MG63 (cell line): ENCODE measurements at regions not wholly inside any gene's neighbourhood (a gene's known extent, or its start where the extent isn't known, plus 50 kb on each side); places are given as distances from the start of the nearest gene placed in this dataset.
A peak's percentile ranks its signal among the peaks of the same experiment; 100 is the strongest.

Experiments
- DNase-seq: peaks from one replicate; pipeline ENCODE4 v3.0.0-alpha.2; 2020
- H3K27me3 ChIP-seq: fragments of 250-450 bp; sonication (Bioruptor Pico); 2 replicates; pipeline ENCODE4 v1.5.1; 2020; ENCODE audit warnings: mild to moderate bottlenecking, moderate library complexity
- H3K36me3 ChIP-seq: fragments of 250-450 bp; sonication (Bioruptor Pico); 2 replicates; pipeline ENCODE4 v1.5.1; 2020; ENCODE audit warnings: mild to moderate bottlenecking, moderate library complexity
- H3K4me3 ChIP-seq: fragments of 250-450 bp; sonication (Bioruptor Pico); 2 replicates; pipeline ENCODE4 v1.5.1; 2020; ENCODE audit warnings: mild to moderate bottlenecking, moderate library complexity
- H3K9me3 ChIP-seq: fragments of 250-450 bp; sonication (Bioruptor Pico); 2 replicates; pipeline ENCODE4 v1.5.1; 2020; ENCODE audit warnings: mild to moderate bottlenecking, moderate library complexity

- Histone ChIP-seq H3K4me3 (no peak overlapping the region), H3K27me3 (no peaks in the 10 kb centered on the region), H3K9me3 (peaks cover 41% of the 10 kb centered on the region), H3K36me3 (no peaks in the 10 kb centered on the region)
- DNase-seq, result peak; percentile 14
Measured at GRCh38 chr5:9869616-9870288, 239.6 kb upstream of the TAS2R1 start.

- H3K4me3 ChIP-seq, result no peak overlapping the region
- no peak for DNase-seq
- H3K27me3 ChIP-seq, result no peaks in the 10 kb centered on the region
- H3K9me3 ChIP-seq, result peaks cover 42% of the 10 kb centered on the region
- no peaks in the 10 kb centered on the region for H3K36me3 ChIP-seq
Measured at GRCh38 chr5:9865574-9865973, 235.4 kb upstream of the TAS2R1 start.

- H3K27me3 ChIP-seq, result no peaks in the 10 kb centered on the region
- no peak overlapping the region for H3K4me3 ChIP-seq
Measured at GRCh38 chr5:9864791-9865190, 234.6 kb upstream of the TAS2R1 start.

GRCh38 chr5:9863486-9863885 is 233.3 kb upstream of the TAS2R1 start:
- Histone ChIP-seq H3K36me3 (no peaks in the 10 kb centered on the region), H3K9me3 (peaks cover 39% of the 10 kb centered on the region), H3K27me3 (no peaks in the 10 kb centered on the region), H3K4me3 (no peak overlapping the region)
- no peak for DNase-seq

More at GRCh38 chr5:9864791-9865190, 234.6 kb upstream of the TAS2R1 start:
- Histone ChIP-seq H3K36me3 (no peaks in the 10 kb centered on the region), H3K9me3 (peaks cover 40% of the 10 kb centered on the region)
- no peak for DNase-seq

GRCh38 chr5:9861666-9862256 is 231.6 kb upstream of the TAS2R1 start:
- no peak for DNase-seq
- no peaks in the 10 kb centered on the region for H3K27me3 ChIP-seq
- peaks cover 22% of the 10 kb centered on the region for H3K9me3 ChIP-seq
- no peak overlapping the region for H3K4me3 ChIP-seq
- H3K36me3 ChIP-seq, result no peaks in the 10 kb centered on the region

GRCh38 chr5:9859808-9860207 is 229.7 kb upstream of the TAS2R1 start:
- no peak for DNase-seq
- peaks cover 6% of the 10 kb centered on the region for H3K9me3 ChIP-seq
- no peaks in the 10 kb centered on the region for H3K36me3 ChIP-seq
- no peak overlapping the region for H3K4me3 ChIP-seq
- no peaks in the 10 kb centered on the region for H3K27me3 ChIP-seq

- no peak for DNase-seq
- peaks cover 1% of the 10 kb centered on the region; the same call in 1 of the 2 replicates for H3K9me3 ChIP-seq
- H3K36me3 ChIP-seq, result no peaks in the 10 kb centered on the region
- H3K27me3 ChIP-seq, result no peaks in the 10 kb centered on the region
- no peak overlapping the region for H3K4me3 ChIP-seq
Measured at GRCh38 chr5:9858043-9858442, 227.9 kb upstream of the TAS2R1 start.

GRCh38 chr5:9853309-9853708 is 223.2 kb upstream of the TAS2R1 start:
- no peak overlapping the region for H3K4me3 ChIP-seq
- no peaks in the 10 kb centered on the region for H3K36me3 ChIP-seq
- H3K9me3 ChIP-seq, result peaks cover 3% of the 10 kb centered on the region
- no peak for DNase-seq
- H3K27me3 ChIP-seq, result no peaks in the 10 kb centered on the region

GRCh38 chr5:9852671-9853070 is 222.5 kb upstream of the TAS2R1 start:
- Histone ChIP-seq H3K9me3 (peaks cover 7% of the 10 kb centered on the region), H3K4me3 (no peak overlapping the region), H3K36me3 (no peaks in the 10 kb centered on the region), H3K27me3 (no peaks in the 10 kb centered on the region)
- no peak for DNase-seq

GRCh38 chr5:9851458-9851857 is 221.3 kb upstream of the TAS2R1 start:
- H3K4me3 ChIP-seq, result no peak overlapping the region
- H3K36me3 ChIP-seq, result no peaks in the 10 kb centered on the region
- DNase-seq, result peak; percentile 97
- no peaks in the 10 kb centered on the region for H3K27me3 ChIP-seq
- peaks cover 6% of the 10 kb centered on the region for H3K9me3 ChIP-seq

GRCh38 chr5:9850456-9850855 is 220.3 kb upstream of the TAS2R1 start:
- Histone ChIP-seq H3K9me3 (peaks cover 6% of the 10 kb centered on the region), H3K36me3 (no peaks in the 10 kb centered on the region), H3K4me3 (no peak overlapping the region), H3K27me3 (no peaks in the 10 kb centered on the region)
- no peak for DNase-seq

- Histone ChIP-seq H3K9me3 (peaks cover 11% of the 10 kb centered on the region), H3K36me3 (no peaks in the 10 kb centered on the region), H3K27me3 (no peaks in the 10 kb centered on the region), H3K4me3 (no peak overlapping the region)
- no peak for DNase-seq
Measured at GRCh38 chr5:9847631-9848030, 217.5 kb upstream of the TAS2R1 start.

GRCh38 chr5:9845185-9845584 is 215.0 kb upstream of the TAS2R1 start:
- Histone ChIP-seq H3K4me3 (no peak overlapping the region), H3K36me3 (no peaks in the 10 kb centered on the region), H3K9me3 (peaks cover 23% of the 10 kb centered on the region), H3K27me3 (no peaks in the 10 kb centered on the region)
- DNase-seq, result no peak

- Histone ChIP-seq H3K36me3 (no peaks in the 10 kb centered on the region), H3K9me3 (peaks cover 22% of the 10 kb centered on the region)
Measured at GRCh38 chr5:9841516-9842170, 211.5 kb upstream of the TAS2R1 start.

GRCh38 chr5:9838916-9839315 is 208.8 kb upstream of the TAS2R1 start:
- no peaks in the 10 kb centered on the region for H3K36me3 ChIP-seq
- H3K9me3 ChIP-seq, result peaks cover 18% of the 10 kb centered on the region
- no peaks in the 10 kb centered on the region for H3K27me3 ChIP-seq
- no peak for DNase-seq
- no peak overlapping the region for H3K4me3 ChIP-seq

More at GRCh38 chr5:9841516-9842170, 211.5 kb upstream of the TAS2R1 start:
- Histone ChIP-seq H3K27me3 (no peaks in the 10 kb centered on the region), H3K4me3 (no peak overlapping the region)
- DNase-seq, result no peak

GRCh38 chr5:9834871-9835770 is 205.0 kb upstream of the TAS2R1 start:
- no peaks in the 10 kb centered on the region for H3K27me3 ChIP-seq
- no peak for DNase-seq
- H3K9me3 ChIP-seq, result peaks cover 5% of the 10 kb centered on the region; the same call in 1 of the 2 replicates
- H3K4me3 ChIP-seq, result no peak overlapping the region
- no peaks in the 10 kb centered on the region for H3K36me3 ChIP-seq

- no peak for DNase-seq
- Histone ChIP-seq H3K9me3 (no peaks in the 10 kb centered on the region; the same call in 1 of the 2 replicates), H3K36me3 (no peaks in the 10 kb centered on the region), H3K27me3 (no peaks in the 10 kb centered on the region), H3K4me3 (no peak overlapping the region)
Measured at GRCh38 chr5:9833871-9834270, 203.7 kb upstream of the TAS2R1 start.
